Activated naive CD4-positive, alpha-beta T cell treated with anti-CD3 and anti-CD28 coated beads, Interleukin-2, amount 50 U/mL, for 16 hours (primary cell): ENCODE measurements at regions not wholly inside any gene's neighbourhood (a gene's known extent, or its start where the extent isn't known, plus 50 kb on each side); places are given as distances from the start of the nearest gene placed in this dataset.

Source experiments
- DNase-seq: peaks from one replicate; pipeline ENCODE4 v3.0.0-alpha.2; 2020

DNA sequence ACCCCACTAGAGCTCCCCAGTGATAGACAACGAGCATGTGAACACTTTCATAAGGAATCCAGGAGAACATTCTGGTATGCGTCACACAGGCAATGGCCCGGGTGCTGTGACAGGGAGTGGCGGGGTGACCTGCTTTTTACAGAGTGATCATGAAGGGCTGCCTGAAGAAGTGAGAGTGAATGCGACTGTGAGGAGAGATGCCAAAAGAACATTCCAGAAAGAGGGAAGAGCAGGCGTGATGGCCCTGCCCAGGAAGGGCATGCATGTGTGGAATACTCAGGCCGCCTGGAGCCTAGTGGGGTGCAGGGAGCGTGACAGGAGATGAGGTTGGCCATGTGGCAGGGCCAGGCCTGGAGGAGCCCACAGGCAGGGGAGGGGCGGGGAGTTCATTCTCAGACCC, 53.8 kb downstream of the FZD10 start:
- no peak for DNase-seq

DNA sequence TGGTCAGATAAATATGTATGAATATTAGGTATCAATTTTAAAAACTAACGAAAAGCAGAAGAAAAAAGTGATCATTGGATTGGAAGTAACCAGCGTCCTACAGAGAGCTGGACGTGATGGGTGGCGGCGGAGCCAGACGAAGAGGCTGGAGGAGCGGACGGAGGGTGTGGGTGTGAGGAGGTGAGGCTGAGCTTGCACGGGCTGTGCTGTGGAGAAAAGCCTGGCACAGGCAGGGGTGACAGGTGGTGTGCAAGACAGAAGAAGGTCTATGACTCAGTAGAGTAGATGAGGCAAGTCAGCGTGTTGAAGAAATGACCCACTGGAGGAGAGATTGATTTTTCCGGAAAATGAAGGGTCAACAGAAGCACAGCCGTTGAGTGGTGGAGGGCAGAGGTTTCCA, 56.4 kb downstream of the FZD10 start:
- DNase-seq = no peak

DNA sequence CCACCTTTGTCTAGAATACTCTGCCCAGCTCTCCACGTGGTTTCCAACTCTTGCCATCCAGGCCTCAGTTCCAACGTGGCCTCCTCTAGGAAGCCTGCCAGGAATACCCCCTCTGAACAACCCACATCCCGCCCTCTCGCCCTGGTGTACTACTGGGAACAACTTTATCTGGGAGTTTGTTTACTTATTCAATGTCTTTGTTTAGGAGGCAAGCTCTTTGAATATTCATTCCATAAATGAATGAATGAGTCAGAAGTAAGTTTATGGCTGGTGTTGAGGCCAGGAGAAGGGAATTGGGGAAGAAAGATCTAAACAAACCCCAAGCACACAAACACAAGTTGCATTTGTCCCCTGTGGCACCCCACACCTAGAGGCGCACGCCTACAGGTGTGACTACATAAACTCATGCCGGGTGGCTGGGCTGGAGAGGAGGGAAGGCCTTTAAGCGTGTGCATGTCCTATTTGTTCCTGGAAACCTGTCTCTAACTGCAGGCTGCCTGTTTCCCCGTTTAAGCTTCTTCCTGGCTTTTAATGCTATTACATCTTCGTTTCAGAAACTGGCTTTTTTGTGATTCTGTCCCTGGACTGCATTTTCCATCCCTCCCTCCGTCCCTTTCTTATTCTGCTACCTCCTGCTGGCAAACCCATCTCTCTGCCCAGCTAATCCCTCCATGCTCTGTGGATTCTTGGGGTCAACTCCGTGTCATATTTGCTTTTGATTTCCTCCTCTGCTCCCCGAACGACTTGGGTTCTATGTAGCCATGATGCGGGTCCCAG, 57.9 kb downstream of the FZD10 start:
- DNase-seq = no peak

DNA sequence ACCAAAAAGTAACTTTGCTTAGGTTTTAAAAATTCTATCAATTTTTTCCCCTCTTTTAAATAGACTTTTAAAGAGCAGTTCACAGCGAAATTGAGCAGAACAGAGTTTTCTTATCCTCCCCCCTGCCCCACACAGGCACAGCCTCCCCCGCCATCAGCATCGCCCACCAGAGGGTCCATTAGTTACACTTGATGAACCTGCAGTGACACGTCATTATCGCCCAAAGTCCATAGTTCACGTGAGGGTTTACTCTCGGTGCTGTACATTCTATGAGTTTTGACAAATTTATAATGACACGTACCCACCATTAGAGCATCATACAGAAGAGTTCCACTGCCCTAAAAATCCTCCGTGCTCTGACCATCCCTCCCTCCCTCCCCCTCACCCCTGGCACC, 58.4 kb downstream of the FZD10 start:
- DNase-seq = no peak

DNA sequence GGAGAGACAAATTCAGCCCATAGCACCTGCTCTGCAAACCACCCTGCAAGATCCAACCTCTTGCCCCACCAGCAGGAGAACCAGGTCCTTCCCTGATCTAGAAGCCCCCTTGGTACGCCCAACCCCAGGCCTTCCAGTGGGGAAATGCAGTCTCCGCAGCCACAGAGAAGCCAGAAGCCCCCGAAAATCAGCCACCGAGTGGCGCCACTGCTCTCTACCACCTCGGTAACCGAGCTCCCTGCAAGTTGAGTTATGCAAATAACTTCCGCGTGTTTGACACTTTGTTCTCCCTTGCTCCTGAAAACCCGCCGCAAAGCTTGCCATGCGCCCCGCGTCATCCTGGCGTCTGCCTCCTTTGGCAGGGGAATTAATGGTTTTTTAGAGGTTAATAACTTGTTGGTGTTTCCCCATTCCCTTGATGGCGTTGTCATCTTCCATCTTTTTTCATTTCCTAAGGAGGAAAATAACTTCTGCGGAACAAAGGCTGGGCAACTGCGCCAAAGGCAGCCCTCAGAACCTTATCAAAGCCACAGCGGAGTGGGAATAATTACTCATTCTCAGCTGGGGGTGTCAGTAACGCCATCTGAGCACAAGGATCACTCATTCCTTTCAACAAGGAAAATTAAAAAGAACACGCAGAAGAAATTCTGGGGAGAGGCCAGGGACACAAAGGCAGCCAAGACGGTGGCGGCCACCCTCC, 60.4 kb downstream of the FZD10 start:
- no peak for DNase-seq

DNA sequence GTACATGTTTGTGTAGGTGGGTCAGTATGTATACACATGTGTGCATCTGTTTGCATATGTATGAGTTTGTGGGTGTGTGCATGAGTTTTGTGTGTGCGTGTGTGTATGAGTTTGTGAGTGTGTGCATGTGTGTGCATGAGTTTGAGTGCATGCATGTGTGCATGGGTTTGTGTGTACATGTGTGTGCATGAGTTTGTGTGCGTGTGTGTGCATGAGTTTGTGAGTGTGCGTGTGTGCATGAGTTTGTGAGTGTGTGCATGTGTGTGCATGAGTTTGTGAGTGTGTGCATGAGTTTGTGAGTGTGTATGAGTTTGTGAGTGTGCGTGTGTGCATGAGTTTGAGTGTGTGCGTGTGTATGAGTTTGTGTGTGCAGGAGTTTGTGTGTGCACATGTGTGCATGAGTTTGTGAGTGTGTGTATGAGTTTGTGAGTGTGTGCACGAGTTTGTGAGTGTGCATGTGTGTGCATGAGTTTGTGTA, 61.5 kb downstream of the FZD10 start:
- DNase-seq = no peak

DNA sequence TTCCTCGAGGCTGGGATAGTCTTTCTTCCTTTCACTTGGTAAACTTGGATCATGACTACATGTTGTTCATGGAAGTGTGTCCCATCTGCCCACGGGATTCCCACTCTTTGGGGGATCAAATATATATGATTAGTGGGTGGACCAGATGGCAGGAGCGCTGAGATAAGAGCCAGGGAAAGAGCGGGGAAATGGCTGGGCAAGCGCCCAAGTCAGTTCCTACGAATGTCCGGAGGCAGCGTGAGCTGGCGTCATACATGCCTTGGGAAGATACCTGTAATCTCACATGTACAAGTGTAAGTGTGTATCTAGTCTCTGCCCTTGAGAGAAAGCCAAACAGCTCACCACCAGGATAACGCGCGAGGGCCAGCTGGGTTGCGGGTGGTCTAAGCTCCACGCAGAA, 62.3 kb downstream of the FZD10 start:
- no peak for DNase-seq

DNA sequence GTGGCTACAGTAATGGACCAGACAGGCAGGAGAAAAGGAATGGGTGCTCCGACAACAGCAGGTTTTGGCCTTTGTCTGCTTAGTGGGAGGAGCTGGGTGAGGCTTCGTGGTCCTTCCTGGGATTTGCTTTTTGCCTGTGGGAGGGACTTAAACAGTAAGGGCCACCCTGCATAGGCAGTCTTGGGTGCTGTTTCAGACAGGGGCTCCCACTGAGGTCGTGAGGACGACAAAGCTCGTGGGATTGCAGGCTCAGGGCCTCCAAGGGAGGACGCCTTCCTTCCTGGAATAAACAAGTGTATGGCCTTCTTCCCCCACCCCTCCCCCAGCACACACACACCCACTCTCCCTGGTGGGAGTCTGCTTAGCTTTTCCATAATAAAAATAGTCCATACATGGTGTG, 63.1 kb downstream of the FZD10 start:
- no peak for DNase-seq

DNA sequence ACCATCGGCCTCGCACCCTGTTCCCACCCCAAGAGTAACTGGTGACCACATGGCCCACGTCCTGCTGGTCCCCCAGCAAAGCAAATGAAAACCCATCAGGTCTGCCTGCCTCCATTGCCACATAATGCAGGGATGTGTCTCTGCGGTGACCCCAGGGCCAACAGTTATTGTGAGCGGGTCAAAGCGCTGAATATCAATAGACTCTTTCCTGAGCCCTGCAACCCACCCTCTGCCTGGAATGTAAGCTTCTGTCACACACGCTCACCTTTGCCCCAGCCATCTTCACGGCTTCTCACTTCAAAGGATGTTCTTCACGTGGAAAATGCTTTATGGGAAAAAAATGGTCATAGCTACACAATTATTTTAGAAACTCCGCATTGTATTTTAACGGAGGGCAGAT, 63.9 kb downstream of the FZD10 start:
- no peak for DNase-seq

DNA sequence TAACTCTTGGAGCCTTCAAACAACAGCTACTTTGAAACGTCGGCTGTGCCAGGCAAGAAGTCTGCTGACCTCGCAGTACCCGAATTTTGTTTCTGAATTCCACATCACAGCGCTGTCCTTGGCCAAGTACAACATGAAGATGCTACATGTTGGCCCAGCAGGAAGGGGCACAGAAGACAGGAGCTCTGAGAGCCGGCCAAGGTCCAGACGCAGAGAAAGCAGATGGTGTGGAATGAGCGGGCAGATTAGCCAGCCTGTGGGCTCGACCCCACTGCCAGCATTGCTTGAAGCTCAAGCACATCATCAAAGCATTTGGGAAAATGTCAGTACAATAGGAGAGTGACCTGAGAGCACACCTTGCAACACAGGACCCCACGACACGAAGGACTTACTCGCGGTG, 64.5 kb downstream of the FZD10 start:
- no peak for DNase-seq

DNA sequence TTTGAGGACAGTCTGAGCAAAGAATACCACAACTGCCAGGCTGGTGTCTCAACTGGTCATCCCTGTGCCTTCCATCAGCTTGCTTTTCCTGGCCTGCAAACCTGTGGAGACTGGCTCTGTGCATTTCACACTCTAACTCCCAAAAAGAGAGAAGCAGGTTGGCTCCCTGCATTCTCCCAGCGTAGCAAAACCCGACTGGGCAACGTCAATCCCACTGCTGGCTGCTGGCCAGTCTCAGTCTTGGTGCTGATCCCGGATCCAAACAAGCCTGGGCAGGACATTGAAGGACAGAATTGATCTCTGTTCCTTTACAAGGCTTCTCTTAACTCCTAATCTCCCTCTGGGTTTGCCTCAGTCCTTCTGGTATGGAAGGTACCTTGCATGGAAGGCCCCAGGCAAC, 65.4 kb downstream of the FZD10 start:
- no peak for DNase-seq

DNA sequence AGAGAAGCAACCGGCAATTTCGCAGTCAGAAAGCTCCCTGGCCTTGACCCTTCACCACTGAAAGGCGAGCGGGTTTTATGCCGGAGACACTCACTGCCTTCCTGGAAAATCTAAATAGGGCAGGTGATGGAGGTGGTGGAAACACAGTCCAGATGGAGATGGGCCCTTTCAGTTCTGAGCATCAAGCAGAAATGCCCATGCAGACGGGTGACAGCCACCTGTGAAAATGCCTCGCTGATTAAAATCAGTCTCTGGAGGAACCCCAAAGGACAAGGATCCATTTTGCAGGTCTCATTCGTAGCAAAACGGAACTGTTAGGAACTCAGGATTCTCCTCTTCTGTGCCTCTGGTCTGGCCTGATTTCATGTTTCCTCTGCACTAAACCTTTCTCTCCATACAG, 74.2 kb downstream of the FZD10 start:
- DNase-seq = no peak

DNA sequence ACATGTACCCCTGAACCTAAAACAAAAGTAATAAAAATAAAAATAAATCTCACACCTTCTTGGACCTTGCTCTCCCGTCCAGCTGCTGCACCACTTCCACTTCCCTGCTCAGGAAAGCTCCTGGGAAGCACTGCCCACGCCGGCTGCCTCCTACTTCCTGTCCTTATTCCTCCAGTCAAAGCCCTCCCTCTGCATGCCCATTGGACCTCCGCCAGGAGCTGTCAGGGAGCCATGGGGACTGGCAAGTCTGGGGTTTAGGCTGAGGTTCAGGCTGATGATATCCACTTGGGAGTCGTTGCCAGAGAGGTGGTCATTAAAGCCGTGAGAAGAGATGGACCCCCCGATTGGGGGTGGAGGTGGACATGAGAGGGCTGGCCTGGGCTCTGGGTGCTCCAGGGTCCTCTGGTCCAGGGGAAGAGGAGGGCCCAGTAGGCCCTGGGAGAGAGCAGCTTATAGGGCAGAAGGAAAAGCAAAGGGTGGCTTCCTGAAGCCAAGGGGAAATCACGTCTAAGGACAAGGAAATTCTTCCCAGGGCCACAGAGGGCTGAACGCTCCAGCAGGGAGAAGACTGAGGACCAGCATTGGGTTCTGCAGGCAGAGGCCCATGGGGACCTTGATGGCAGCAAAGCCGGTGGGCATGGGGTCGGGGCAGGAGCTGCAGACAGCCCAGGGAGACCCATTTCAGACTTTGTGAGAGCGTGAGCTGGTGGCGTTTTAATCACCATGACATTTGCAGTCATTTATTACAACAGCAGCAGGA, 78.7 kb downstream of the FZD10 start:
- DNase-seq = no peak

DNA sequence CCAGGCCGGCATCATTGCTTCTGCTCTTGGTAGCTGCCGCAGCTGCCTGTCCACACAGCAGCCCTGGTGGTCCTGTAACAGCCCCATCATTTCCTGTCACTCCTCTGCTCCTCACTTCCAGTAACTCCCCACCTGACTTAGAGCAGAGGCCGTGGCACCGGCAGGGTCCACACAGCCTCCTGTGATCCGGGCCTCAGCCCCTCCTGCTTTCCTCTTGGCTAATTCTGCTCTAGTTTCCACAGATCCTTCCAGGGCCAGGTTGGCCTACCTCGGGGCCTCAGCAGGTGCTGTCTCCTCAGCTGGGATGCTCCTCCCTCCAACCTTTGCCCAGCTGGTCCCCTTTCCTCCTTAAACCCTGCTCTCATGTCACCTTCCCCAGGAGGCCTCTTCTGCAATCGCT, 80.2 kb downstream of the FZD10 start:
- DNase-seq = no peak

DNA sequence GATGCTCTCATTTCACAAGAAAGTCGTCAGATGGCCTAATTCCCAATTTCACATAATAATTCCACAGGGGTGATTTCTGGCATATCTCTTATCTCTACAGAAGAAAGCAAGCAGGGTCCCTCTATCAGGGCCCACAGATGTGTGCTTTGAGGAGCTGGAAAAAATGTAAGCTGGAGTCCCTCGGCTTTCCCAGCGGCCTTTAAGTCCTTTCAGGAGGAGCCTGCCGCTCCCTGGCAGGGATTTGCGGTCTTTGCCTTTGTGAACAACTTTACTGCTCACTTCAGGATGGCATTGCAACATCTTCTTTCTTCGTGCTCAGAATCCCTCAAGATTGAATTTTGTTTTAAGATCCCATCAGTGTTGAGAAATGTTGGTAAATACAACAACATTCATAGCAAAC, 83.0 kb downstream of the FZD10 start:
- DNase-seq = no peak

DNA sequence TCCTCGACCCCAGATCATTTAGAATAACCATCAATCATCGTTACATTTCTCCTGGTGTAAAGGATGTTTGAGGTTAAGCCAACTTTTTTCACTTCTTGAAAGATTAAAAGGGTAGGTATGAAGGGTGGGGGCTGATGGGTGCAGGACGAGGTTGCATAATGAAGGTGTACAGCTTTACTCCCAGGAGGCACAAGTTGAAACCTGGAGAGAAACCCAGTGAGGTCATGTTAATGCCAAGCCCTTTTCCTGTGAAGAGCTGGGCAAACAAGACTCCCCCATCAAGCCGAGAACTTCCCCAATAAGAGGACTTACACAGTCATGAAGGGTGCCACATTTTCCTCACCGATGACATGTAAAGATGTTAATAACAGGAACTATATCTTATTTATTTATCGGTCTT, 84.3 kb downstream of the FZD10 start:
- no peak for DNase-seq

DNA sequence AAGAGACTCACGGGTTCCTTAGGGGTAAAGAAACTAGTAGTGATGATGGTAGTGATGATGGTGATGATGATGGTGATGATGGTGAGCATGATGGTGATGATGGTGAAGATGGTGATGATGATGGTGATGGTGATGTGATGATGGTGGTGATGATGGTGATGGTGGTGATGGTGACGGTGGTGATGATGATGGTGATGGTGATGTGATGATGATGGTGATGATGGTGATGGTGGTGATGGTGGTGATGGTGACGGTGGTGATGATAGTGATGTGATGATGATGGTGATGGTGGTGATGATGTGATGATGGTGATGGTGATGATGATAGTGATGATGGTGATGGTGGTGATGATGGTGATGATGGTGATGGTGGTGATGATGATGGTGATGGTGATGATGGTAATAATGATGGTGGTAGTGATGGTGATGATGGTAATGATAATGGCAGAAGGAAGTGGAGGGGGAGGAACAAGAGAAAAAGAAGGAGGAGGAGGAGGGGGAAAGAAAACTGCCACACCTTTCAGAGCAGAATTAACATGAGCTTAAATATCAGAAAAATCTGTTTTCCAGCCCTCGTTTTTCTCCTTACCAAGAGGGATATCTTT, 85.5 kb downstream of the FZD10 start:
- DNase-seq = no peak

DNA sequence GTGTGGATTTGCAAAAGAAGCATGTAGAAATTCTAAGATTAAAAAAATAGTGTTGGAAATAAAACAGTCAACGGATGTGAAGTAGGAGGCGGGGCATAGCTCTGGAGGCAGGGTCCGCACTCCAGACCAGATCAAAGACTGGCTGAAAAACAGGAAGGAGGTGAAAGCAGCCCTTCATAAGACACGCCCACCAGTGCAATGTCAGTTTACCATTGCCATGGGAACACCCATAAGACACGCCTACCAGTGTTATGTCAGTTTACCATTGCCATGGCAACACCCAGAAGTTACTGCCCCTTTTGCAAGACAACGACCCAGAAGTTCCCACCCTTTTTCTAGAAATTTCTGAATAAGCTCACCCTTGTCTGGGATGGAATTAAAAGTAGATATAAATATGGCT, 87.1 kb downstream of the FZD10 start:
- DNase-seq = no peak

DNA sequence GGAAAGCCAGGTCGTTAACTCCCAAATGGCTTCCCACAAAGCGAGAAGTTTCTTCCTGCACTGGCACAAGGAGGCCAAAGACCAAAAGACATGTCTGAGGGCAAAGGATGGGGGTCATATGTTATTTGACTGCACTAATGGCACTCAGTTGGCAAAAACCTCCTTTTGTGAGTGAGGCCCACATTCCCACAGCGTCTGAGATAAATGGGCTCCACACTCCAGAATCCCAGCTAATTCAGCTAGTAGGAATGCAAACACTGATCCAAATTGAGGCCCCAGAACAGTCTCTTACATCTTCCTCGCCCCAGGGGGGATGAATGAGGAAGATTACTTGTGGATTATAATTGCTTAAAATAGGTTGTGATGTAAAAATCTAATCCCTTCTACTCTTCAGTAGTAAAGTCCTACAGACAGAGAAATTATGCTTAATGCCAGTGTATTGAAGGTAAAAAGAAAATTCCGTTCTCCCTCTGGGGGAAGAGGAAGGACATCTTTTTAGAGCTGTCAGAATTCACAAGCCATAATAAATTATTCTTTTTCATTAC, 86.4 kb upstream of the PIWIL1 start:
- DNase-seq = no peak

DNA sequence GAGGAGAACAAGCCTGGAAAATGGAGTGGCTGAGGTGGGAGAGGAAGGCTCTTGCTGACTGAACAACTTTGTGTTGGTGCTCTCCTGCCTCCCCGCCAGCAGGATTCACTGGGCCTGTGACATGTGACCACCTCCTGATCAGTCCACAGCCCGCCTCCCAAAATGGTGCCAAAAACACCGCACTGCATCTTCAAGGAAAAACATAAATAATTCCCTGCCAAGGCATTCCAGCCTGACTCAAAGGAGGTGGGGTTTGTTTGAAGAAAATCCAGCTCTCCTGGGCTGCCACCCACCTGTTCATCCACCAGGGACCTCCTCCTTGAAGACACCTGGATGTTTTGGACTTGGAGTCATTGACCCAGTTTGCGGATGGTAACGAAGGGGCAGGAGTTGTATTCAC, 83.8 kb upstream of the PIWIL1 start:
- no peak for DNase-seq

DNA sequence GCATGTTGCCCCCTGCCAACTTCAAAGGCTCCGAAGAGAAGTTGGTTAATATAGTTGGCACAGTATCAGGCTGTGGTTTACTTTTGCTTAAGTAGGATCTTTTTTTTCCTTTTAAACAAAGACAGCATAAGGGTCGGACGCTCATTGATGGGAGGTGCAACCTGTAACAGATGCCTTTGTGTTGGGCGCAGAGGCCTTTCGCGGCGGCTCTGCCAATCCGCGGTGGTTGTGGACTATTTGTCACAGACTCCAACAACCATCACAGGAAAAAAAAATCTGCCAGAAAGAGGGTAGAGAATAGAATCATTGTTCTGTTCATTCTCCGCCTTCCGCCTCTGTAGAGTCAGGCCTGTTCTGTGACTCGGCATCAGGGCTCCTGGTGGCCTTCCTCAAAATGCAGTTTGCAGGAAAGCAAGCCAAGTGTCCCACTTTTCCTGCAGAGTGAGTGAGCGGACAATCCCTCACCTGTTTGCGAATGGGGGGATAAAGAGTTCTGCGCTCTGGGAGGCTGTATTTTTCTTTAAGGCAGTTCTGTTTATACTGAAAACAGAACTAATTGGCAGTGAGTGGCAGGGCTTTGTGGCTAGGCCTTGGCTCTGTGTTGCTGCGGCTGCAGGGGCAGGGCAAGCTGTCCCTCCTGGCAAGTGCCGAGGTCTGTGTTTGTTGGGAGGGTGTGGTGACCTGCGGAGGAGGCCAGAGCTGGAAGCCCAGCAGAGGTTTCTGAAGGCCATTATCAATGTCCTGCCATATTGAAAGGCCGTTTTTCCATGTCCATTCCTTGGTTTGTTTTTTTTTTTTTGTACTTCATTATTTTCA, 83.0 kb upstream of the PIWIL1 start:
- DNase-seq = no peak

DNA sequence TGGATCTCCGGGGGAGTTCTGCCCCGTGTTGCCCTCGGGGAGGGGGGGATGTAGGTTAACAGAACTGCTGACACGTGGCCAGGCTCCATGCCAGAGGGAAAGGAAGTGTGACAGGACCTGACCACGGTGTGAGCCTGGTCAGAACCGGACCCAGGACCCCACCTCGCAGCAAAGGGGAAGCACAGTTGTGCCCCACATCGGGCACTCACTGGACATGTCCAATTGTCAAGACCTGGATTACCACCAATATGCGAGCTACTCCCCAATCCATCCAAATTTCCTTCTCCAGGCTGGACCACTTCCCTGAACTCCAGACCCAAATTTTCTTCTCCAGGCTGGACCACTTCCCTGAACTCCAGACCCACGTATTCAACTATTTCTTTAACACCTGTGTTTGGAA, 78.8 kb upstream of the PIWIL1 start:
- no peak for DNase-seq
